ENCODE measurements at regions not wholly inside any gene's neighbourhood (a gene's known extent, or its start where the extent isn't known, plus 50 kb on each side); places are given as distances from the start of the nearest gene placed in this dataset.

DNA sequence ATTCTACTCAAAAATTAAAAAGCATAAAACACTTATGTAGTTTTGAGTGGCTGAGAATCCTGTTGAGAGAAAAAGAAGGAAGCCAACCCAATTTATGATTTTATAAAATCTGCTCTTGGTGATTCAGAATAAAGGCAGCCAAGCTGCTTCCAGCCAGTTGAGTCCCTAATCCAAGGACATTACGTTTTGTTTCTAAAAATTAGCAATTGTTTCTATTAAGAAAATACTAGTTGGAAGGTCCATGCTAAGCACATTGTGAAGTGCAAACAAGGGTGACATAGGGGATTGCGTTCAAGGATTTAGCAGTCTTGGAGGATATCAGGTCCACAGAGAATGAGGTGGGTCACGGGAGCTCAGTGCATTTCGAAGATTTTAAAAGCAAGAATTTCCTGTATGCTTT is 987.7 kb downstream of the TYW1 start:
- no peaks in the 10 kb centered on the region for H3K9me3 ChIP-seq (ENCODE audit: control insufficient read depth, low read length)
- H3K4me3 ChIP-seq (ENCODE audit: low read length), result no peak overlapping the region
- H3K4me1 ChIP-seq (ENCODE audit: control insufficient read depth, insufficient read depth, low read length), result no peaks in the 10 kb centered on the region
- H3K9ac ChIP-seq (ENCODE audit: low read length), result no peak overlapping the region
- no peaks in the 10 kb centered on the region for H3K36me3 ChIP-seq (ENCODE audit: control insufficient read depth, insufficient read depth, low read length)
- H3K27me3 ChIP-seq (ENCODE audit: control insufficient read depth, insufficient read depth, low read length), result no peaks in the 10 kb centered on the region

DNA sequence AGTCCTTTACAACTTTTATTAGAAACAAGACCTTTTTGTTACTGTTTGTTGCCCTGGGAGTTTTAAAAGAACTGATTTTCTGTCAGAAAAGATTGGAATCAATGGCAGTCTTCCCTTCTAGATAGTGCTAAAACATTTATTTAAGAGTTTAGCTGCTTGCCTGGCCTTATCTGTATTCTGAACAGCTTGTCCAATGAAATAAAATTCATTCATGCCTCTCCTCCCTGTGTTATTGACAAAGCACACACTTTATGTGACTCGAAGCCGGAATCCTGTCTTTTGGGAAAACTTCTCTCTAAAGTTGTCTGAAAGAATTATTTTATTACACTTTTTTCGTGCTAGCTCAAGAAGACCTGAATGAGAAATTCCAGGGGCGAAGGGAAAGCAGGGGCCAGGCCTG is 992.5 kb downstream of the TYW1 start:
- H3K4me3 ChIP-seq (ENCODE audit: low read length), result no peak overlapping the region
- no peaks in the 10 kb centered on the region for H3K36me3 ChIP-seq (ENCODE audit: control insufficient read depth, insufficient read depth, low read length)
- no peak overlapping the region for H3K9ac ChIP-seq (ENCODE audit: low read length)
- no peaks in the 10 kb centered on the region for H3K9me3 ChIP-seq (ENCODE audit: control insufficient read depth, low read length)
- no peaks in the 10 kb centered on the region for H3K4me1 ChIP-seq (ENCODE audit: control insufficient read depth, insufficient read depth, low read length)
- no peaks in the 10 kb centered on the region for H3K27me3 ChIP-seq (ENCODE audit: control insufficient read depth, insufficient read depth, low read length)

DNA sequence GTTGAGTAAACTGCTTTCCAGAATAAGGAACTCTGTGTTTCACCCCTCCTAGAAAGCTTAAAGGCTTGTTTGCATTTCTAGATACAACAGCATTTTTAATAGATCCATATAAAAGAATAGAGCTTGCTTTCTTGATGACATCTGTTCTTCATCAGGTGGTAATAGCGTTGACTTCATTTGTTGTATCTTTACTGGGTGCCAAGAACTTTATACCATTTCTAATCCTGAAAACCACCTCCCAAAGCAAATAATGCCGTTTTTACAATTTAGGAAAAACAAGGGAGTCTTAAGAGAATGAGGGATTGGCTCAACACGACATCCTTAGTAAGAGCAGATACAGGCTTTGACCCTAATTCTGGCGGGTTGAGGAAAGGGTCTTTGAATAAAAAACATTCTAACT is 993.4 kb downstream of the TYW1 start:
- Histone ChIP-seq H3K9ac (ENCODE audit: low read length) (no peak overlapping the region), H3K4me3 (ENCODE audit: low read length) (no peak overlapping the region), H3K4me1 (ENCODE audit: control insufficient read depth, insufficient read depth, low read length) (no peaks in the 10 kb centered on the region), H3K27me3 (ENCODE audit: control insufficient read depth, insufficient read depth, low read length) (no peaks in the 10 kb centered on the region), H3K9me3 (ENCODE audit: control insufficient read depth, low read length) (no peaks in the 10 kb centered on the region), H3K36me3 (ENCODE audit: control insufficient read depth, insufficient read depth, low read length) (no peaks in the 10 kb centered on the region)

DNA sequence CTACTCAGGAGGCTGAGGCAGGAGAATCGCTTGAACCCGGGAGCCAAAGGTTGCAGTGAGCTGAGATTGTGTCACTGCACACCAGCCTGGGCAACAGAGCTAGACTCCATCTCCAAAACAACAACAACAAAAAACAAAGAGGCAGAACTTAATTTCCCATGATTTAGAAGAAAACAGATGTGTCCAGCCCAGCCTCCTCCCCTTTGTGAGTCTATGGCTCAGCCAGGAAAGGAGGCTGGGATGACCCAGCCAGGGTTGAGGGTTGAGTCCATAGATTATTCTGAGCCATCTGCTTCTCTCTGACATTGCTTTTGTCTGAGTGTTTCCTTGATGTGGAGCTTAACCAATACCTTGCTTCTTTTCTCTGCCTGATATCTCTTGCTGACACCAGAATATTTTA is 994.1 kb downstream of the TYW1 start:
- H3K4me3 ChIP-seq (ENCODE audit: low read length), result no peak overlapping the region
- no peak overlapping the region for H3K9ac ChIP-seq (ENCODE audit: low read length)
- H3K27me3 ChIP-seq (ENCODE audit: control insufficient read depth, insufficient read depth, low read length), result no peaks in the 10 kb centered on the region
- no peaks in the 10 kb centered on the region for H3K36me3 ChIP-seq (ENCODE audit: control insufficient read depth, insufficient read depth, low read length)
- H3K4me1 ChIP-seq (ENCODE audit: control insufficient read depth, insufficient read depth, low read length), result no peaks in the 10 kb centered on the region
- H3K9me3 ChIP-seq (ENCODE audit: control insufficient read depth, low read length), result no peaks in the 10 kb centered on the region

DNA sequence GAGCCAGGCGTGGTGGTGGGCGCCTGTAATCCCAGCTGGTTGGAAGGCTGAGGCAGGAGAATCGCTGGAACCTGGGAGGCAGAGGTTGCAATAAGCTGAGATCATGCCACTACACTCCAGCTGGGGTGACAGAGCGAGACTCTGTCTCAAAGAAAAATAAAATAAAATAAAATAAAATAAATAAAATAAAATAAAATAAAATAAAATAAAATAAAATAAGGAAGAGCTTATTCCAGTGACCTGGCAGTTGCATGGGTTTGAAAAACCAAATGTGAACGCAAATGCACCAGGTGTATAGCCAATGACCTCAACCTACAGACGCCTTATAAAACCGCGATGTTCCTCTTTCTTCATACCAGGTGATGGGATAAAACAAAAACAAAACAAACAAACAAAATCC is 995.7 kb downstream of the TYW1 start:
- Histone ChIP-seq H3K36me3 (ENCODE audit: control insufficient read depth, insufficient read depth, low read length) (no peaks in the 10 kb centered on the region), H3K27me3 (ENCODE audit: control insufficient read depth, insufficient read depth, low read length) (no peaks in the 10 kb centered on the region), H3K4me1 (ENCODE audit: control insufficient read depth, insufficient read depth, low read length) (no peaks in the 10 kb centered on the region), H3K9me3 (ENCODE audit: control insufficient read depth, low read length) (no peaks in the 10 kb centered on the region), H3K4me3 (ENCODE audit: low read length) (no peak overlapping the region), H3K9ac (ENCODE audit: low read length) (no peak overlapping the region)

DNA sequence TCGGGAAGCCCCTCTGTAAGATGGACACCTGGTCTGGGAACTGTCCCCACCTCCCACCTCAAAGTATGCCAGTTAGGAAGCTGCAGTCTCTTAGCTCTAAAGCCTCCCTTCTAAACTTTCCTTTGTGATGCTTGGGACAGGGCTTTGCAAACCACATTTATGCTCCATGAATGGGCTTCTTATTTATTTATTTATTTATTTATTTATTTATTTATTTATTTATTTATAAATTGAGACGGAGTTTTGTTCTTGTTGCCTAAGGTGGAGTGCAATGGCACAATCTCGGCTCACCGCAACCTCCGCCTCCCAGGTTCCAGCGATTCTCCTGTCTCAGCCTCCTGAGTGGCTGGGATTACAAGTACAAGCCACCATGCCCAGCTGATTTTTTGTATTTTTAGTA is 1009.4 kb downstream of the TYW1 start:
- Histone ChIP-seq H3K36me3 (ENCODE audit: control insufficient read depth, insufficient read depth, low read length) (no peaks in the 10 kb centered on the region), H3K4me1 (ENCODE audit: control insufficient read depth, insufficient read depth, low read length) (no peaks in the 10 kb centered on the region), H3K9ac (ENCODE audit: low read length) (no peak overlapping the region), H3K4me3 (ENCODE audit: low read length) (no peak overlapping the region), H3K9me3 (ENCODE audit: control insufficient read depth, low read length) (no peaks in the 10 kb centered on the region), H3K27me3 (ENCODE audit: control insufficient read depth, insufficient read depth, low read length) (no peaks in the 10 kb centered on the region)

DNA sequence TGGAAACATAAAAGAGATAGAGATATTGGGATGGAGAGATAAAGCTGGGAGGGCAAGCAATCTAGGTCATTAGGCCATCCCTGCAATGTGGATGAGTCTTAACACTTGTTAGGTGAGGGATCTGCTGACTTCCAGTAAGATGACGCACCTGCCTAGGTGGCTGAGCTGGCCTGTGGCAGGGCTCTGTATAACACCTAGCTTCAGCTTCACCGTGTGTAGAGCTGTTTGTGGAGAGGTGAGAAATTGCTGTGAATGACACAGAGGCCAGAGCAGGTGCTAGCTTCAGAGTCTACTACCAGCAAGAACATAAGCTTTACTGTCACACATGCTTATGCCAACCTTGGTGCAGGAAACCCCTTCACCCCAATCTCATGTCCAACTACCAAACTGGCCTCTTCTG is 1010.0 kb downstream of the TYW1 start:
- Histone ChIP-seq H3K9me3 (ENCODE audit: control insufficient read depth, low read length) (no peaks in the 10 kb centered on the region), H3K36me3 (ENCODE audit: control insufficient read depth, insufficient read depth, low read length) (no peaks in the 10 kb centered on the region), H3K4me1 (ENCODE audit: control insufficient read depth, insufficient read depth, low read length) (no peaks in the 10 kb centered on the region), H3K4me3 (ENCODE audit: low read length) (no peak overlapping the region), H3K27me3 (ENCODE audit: control insufficient read depth, insufficient read depth, low read length) (no peaks in the 10 kb centered on the region), H3K9ac (ENCODE audit: low read length) (no peak overlapping the region)

DNA sequence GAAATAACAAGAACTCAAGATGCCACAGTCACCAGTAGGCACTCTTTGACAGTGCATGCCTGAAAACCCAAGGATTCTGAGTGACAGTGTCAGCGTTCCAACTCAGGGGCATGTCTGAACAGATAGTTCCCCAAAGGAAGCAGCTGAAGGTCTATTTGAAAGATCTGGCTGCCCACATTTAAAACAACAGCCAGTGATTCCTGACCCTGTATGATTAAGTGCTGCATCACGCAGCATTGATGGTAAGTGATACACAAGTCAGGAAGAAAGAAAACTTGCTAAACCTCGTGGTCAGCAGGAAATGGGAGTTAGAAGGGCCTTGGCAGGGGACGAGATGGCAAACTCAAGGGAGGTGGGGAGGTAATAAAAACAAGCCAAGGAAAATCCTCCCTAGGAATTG is 1013.1 kb downstream of the TYW1 start:
- Histone ChIP-seq H3K4me1 (ENCODE audit: control insufficient read depth, insufficient read depth, low read length) (no peaks in the 10 kb centered on the region), H3K36me3 (ENCODE audit: control insufficient read depth, insufficient read depth, low read length) (no peaks in the 10 kb centered on the region), H3K9me3 (ENCODE audit: control insufficient read depth, low read length) (no peaks in the 10 kb centered on the region), H3K9ac (ENCODE audit: low read length) (no peak overlapping the region), H3K27me3 (ENCODE audit: control insufficient read depth, insufficient read depth, low read length) (no peaks in the 10 kb centered on the region), H3K4me3 (ENCODE audit: low read length) (no peak overlapping the region)

DNA sequence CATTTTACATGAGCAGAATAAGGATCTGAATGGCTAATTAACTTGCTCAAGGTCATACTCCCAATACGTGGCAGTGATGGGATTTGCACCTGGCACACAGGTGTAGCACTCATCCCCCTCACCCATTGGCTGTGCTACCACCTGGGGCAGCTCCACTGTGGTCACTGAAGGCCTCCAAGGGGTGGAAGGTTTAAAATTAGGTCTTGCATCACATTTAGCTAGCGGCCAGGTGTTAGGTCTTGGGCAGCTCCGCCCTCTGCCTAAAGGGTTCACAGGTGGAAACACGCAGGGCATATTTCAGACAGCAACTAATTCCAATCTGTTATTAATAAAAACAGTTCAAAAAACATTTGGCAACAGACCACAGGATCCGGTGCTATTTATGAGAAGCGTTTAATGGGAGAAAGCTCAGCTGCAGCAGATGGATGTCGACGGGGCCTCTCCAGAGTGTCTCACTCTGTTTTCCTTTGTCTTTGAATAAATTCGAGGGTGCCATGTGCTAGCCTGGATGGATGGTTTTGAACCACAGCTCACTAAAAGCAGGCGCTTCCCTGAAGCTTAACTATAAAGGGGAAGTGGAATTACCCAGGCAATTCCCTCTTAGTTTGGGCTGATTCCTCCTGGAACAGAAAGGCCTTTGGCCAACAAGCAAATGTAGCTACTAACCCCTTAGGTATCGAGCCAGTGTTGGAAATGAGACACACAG is 1017.6 kb downstream of the TYW1 start:
- no peaks in the 10 kb centered on the region for H3K36me3 ChIP-seq (ENCODE audit: control insufficient read depth, insufficient read depth, low read length)
- H3K27me3 ChIP-seq (ENCODE audit: control insufficient read depth, insufficient read depth, low read length), result no peaks in the 10 kb centered on the region
- no peaks in the 10 kb centered on the region for H3K4me1 ChIP-seq (ENCODE audit: control insufficient read depth, insufficient read depth, low read length)
- H3K4me3 ChIP-seq (ENCODE audit: low read length), result no peak overlapping the region
- H3K9me3 ChIP-seq (ENCODE audit: control insufficient read depth, low read length), result no peaks in the 10 kb centered on the region
- no peak overlapping the region for H3K9ac ChIP-seq (ENCODE audit: low read length)

DNA sequence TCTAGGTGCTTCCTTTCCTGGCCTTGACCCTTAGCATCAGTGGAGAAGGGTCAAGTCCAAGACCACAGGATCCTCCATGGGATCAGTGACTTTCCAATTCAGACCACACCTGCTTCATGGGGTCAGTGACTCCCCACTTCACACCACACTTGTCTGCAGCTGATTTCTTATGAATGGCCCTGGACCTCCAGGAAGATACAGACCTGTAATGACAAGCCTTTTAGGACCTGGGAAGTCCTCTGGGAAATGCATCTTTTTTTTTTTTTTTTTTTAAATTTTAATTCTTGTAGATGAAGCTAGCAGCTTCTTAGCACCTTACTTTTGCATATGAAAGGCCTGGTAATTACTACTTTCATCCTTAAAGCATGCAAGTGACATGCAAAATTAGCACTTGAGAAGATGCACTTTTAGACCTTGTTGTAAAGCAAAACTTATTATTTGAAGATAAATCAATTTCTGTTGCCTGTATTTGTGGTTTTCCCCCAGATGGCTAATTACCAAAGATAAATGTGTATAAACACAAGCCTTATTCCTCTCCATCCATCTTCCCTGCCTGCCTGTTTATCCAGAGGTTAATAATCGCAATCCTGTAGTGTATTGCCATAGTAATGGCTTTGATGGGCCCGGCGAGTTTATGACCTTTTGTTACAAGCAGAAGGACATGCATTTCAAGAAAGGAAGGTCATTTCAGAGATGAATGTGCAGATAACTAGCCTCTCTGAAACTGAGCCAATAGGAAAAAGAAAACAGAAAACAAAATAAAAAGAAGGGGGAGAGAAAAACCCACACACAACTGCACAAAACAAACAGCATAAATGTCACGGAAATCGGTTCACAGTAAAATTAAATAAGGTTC is 1018.7 kb downstream of the TYW1 start:
- H3K36me3 ChIP-seq (ENCODE audit: control insufficient read depth, insufficient read depth, low read length), result no peaks in the 10 kb centered on the region
- H3K9ac ChIP-seq (ENCODE audit: low read length), result no peak overlapping the region
- no peaks in the 10 kb centered on the region for H3K9me3 ChIP-seq (ENCODE audit: control insufficient read depth, low read length)
- no peak overlapping the region for H3K4me3 ChIP-seq (ENCODE audit: low read length)
- no peaks in the 10 kb centered on the region for H3K27me3 ChIP-seq (ENCODE audit: control insufficient read depth, insufficient read depth, low read length)
- H3K4me1 ChIP-seq (ENCODE audit: control insufficient read depth, insufficient read depth, low read length), result no peaks in the 10 kb centered on the region

DNA sequence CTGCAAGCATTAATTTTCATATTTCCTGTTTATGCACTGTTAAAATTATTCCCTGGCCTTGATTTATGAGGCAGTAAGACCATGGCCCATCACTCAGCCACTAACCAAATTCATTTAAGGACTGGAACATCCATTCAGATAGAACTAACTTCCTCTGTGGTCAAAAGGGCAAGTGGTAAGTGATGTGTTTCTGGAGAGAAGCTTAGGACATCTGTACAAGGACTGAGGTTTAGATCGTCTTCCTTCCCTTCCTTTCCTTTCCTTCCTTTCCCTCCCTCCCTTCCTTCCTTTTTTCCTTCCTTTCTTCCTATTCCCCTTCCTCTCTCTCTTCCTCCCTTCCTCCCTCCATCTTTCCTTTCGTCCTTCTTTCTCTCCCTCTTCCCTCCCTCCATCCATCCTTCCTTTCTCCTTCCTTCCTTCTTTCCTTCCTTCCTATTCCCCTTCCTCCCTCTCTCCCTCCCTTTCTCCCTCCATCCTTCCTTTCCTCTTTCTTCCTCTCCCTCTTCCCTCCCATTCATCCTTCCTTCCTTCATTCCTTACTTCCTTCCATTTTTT is 1019.4 kb downstream of the TYW1 start:
- Histone ChIP-seq H3K9me3 (ENCODE audit: control insufficient read depth, low read length) (no peaks in the 10 kb centered on the region), H3K9ac (ENCODE audit: low read length) (no peak overlapping the region), H3K36me3 (ENCODE audit: control insufficient read depth, insufficient read depth, low read length) (no peaks in the 10 kb centered on the region), H3K27me3 (ENCODE audit: control insufficient read depth, insufficient read depth, low read length) (no peaks in the 10 kb centered on the region), H3K4me3 (ENCODE audit: low read length) (no peak overlapping the region), H3K4me1 (ENCODE audit: control insufficient read depth, insufficient read depth, low read length) (no peaks in the 10 kb centered on the region)

DNA sequence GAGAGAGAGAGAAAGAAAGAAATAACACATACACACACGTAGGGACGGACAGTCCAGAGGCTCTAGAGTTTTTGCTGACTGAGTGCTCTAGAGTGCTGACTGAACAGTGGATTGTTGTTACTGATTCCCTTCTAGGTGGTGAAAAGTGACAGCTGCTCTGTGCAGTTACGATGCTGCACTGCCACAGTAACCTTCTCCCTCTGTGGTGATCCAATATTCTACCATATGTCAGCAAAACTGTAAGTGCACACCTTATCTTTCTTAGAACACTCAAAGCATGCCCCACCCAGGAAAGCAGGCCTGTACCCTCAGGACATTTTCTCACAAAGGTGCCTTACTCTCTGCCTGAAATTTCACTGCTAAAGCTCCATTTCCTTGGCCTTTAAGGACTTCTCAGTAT is 1023.5 kb downstream of the TYW1 start:
- no peaks in the 10 kb centered on the region for H3K4me1 ChIP-seq (ENCODE audit: control insufficient read depth, insufficient read depth, low read length)
- no peak overlapping the region for H3K4me3 ChIP-seq (ENCODE audit: low read length)
- no peak overlapping the region for H3K9ac ChIP-seq (ENCODE audit: low read length)
- H3K36me3 ChIP-seq (ENCODE audit: control insufficient read depth, insufficient read depth, low read length), result no peaks in the 10 kb centered on the region
- H3K9me3 ChIP-seq (ENCODE audit: control insufficient read depth, low read length), result no peaks in the 10 kb centered on the region
- H3K27me3 ChIP-seq (ENCODE audit: control insufficient read depth, insufficient read depth, low read length), result no peaks in the 10 kb centered on the region
